ENCODE measurements at regions not wholly inside any gene's neighbourhood (a gene's known extent, or its start where the extent isn't known, plus 50 kb on each side); places are given as distances from the start of the nearest gene placed in this dataset.

DNA sequence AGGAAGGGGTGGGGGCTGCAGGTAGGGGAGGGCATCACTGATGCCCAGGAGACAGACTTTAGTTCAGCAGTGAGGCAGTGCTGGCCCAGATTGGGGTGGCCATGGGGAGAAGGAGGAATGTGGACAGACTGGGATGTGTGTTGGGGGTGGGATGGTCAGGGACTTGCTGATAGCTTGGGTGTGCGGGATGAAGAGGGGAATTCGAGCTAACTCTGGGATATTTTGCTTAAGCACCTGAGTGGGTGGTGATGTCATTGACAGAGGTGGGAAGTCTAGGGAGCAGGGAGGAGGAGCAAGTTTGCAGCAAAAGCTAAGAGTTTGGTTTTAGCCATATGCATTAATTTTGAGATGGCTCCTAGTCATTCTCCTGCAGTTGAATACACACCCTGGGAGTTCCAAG, 207.5 kb downstream of the RPLP1 start:
- Histone ChIP-seq H3K4me2 (ENCODE audit: extremely low read depth, insufficient read depth, low read length) (no peak overlapping the region), H3K27me3 (ENCODE audit: control insufficient read depth, insufficient read depth, low read length) (no peaks in the 10 kb centered on the region), H3K4me1 (ENCODE audit: control insufficient read depth, extremely low read depth, insufficient read depth, low read length) (no peaks in the 10 kb centered on the region), H3K4me3 (replicated peaks in 1 of 4; ENCODE audit: control extremely low read depth in 1 of 4, insufficient read depth in 1 of 4, low read depth in 3 of 4, low read length in 4 of 4) (no peak overlapping the region), H3K27ac (ENCODE audit: insufficient read depth, low read length) (no peak overlapping the region), H3K36me3 (ENCODE audit: control insufficient read depth, insufficient read depth, low read length) (no peaks in the 10 kb centered on the region), H3K9ac (ENCODE audit: insufficient read depth, low read length) (no peak overlapping the region), H3K79me2 (ENCODE audit: control insufficient read depth, insufficient read depth, low read length) (no peaks in the 10 kb centered on the region), H4K20me1 (ENCODE audit: control insufficient read depth, extremely low read depth, insufficient read depth, low read length) (no peaks in the 10 kb centered on the region), H3K9me3 (ENCODE audit: control insufficient read depth, insufficient read depth, low read depth, low read length) (no peaks in the 10 kb centered on the region), H2AFZ (ENCODE audit: low read length) (no peak overlapping the region)
- no peak for TF ChIP-seq EZH2 (IDR thresholded peaks at IDR 0.05; ENCODE audit: low read length, missing control alignments)
- TF ChIP-seq CTCF (conservative IDR thresholded peaks at IDR 0.05 in 1 of 2, IDR thresholded peaks at IDR 0.05 in 1 of 2; ENCODE audit: low read depth in 1 of 2, low read length in 2 of 2), result no peak
- no peak for DNase-seq (ENCODE audit: low read depth in 2 of 2)

DNA sequence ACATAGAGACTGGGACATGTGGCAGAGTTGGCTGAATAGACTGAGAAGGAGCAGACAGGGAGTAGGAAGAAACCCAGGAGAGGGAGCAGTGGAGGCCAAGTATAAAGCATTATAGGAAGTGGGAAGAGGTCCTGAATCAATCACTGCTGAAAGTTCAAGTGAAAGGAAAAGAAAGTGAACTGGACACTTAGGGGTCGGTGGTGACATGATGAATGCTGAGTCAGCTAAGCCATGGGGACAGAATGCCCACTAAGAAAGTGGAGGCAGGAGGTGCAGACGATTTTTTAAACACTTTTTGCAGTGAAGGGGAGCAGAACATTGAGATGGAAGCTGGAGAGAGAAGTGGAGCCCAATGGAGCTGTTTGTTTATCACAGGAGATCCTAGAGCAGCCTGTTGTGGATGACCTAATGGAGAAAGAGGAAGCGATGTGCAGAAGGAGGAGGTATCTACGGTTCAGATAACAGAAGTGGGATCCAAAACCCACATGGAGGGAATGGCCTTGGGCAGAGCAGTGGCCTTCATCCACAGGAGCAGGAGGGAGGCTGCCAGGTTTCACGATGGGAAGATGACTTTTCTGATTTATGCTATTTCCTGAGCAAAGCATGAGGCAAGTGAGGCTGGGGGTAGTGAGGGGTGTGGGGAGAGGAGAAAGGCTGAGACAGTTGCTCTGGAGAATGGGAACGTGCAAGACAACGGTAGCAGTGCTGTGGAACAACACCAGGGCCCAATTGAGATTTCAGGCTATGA, 208.2 kb downstream of the RPLP1 start:
- Histone ChIP-seq H3K4me3 (replicated peaks in 1 of 4; ENCODE audit: control extremely low read depth in 1 of 4, insufficient read depth in 1 of 4, low read depth in 3 of 4, low read length in 4 of 4) (no peak overlapping the region), H3K9me3 (ENCODE audit: control insufficient read depth, insufficient read depth, low read depth, low read length) (no peaks in the 10 kb centered on the region), H4K20me1 (ENCODE audit: control insufficient read depth, extremely low read depth, insufficient read depth, low read length) (no peaks in the 10 kb centered on the region), H3K27ac (ENCODE audit: insufficient read depth, low read length) (no peak overlapping the region), H3K9ac (ENCODE audit: insufficient read depth, low read length) (no peak overlapping the region), H3K79me2 (ENCODE audit: control insufficient read depth, insufficient read depth, low read length) (no peaks in the 10 kb centered on the region), H3K4me1 (ENCODE audit: control insufficient read depth, extremely low read depth, insufficient read depth, low read length) (no peaks in the 10 kb centered on the region), H2AFZ (ENCODE audit: low read length) (no peak overlapping the region), H3K27me3 (ENCODE audit: control insufficient read depth, insufficient read depth, low read length) (no peaks in the 10 kb centered on the region), H3K36me3 (ENCODE audit: control insufficient read depth, insufficient read depth, low read length) (no peaks in the 10 kb centered on the region), H3K4me2 (ENCODE audit: extremely low read depth, insufficient read depth, low read length) (no peak overlapping the region)
- no peak for TF ChIP-seq EZH2 (IDR thresholded peaks at IDR 0.05; ENCODE audit: low read length, missing control alignments)
- no peak for TF ChIP-seq CTCF (conservative IDR thresholded peaks at IDR 0.05 in 1 of 2, IDR thresholded peaks at IDR 0.05 in 1 of 2; ENCODE audit: low read depth in 1 of 2, low read length in 2 of 2)
- no peak for DNase-seq (ENCODE audit: low read depth in 2 of 2)

DNA sequence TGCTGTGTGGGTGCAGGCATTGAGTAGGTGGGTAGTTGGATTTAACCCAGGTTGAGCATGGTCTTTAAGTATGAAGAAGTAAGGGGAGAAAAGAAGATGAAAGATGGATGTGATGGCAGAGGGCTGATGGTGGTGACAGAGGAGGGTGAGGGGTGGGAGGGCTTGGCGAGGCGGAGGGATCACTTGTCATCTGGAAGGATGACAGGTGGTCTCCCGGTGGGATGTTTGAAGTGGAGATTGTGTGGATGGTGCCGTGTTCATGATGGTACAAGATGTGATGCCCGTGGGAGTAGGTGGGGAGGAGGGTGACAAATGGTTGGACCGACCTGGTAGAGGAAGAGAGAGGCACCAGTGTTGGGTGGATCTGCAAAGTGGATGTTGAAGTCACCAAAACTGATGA, 208.8 kb downstream of the RPLP1 start:
- H3K27me3 ChIP-seq (ENCODE audit: control insufficient read depth, insufficient read depth, low read length), result no peaks in the 10 kb centered on the region
- no peaks in the 10 kb centered on the region for H4K20me1 ChIP-seq (ENCODE audit: control insufficient read depth, extremely low read depth, insufficient read depth, low read length)
- H3K27ac ChIP-seq (ENCODE audit: insufficient read depth, low read length), result no peak overlapping the region
- DNase-seq (ENCODE audit: low read depth in 2 of 2), result no peak
- no peaks in the 10 kb centered on the region for H3K79me2 ChIP-seq (ENCODE audit: control insufficient read depth, insufficient read depth, low read length)
- H3K9me3 ChIP-seq (ENCODE audit: control insufficient read depth, insufficient read depth, low read depth, low read length), result no peaks in the 10 kb centered on the region
- no peak for TF ChIP-seq CTCF (conservative IDR thresholded peaks at IDR 0.05 in 1 of 2, IDR thresholded peaks at IDR 0.05 in 1 of 2; ENCODE audit: low read depth in 1 of 2, low read length in 2 of 2)
- TF ChIP-seq EZH2 (IDR thresholded peaks at IDR 0.05; ENCODE audit: low read length, missing control alignments), result no peak
- H3K4me3 ChIP-seq (replicated peaks in 1 of 4; ENCODE audit: control extremely low read depth in 1 of 4, insufficient read depth in 1 of 4, low read depth in 3 of 4, low read length in 4 of 4), result no peak overlapping the region
- H3K36me3 ChIP-seq (ENCODE audit: control insufficient read depth, insufficient read depth, low read length), result no peaks in the 10 kb centered on the region
- H3K9ac ChIP-seq (ENCODE audit: insufficient read depth, low read length), result no peak overlapping the region
- no peak overlapping the region for H3K4me2 ChIP-seq (ENCODE audit: extremely low read depth, insufficient read depth, low read length)
- H2AFZ ChIP-seq (ENCODE audit: low read length), result no peak overlapping the region
- no peaks in the 10 kb centered on the region for H3K4me1 ChIP-seq (ENCODE audit: control insufficient read depth, extremely low read depth, insufficient read depth, low read length)
